T-helper 1 cell treated with Interleukin-12 subunit alpha and Interleukin-12 subunit beta and Interleukin-4 antibody, amounts not matched to agents 30 μg/mL and 1 μg/mL, for 36 hours (primary cell): ENCODE measurements at regions not wholly inside any gene's neighbourhood (a gene's known extent, or its start where the extent isn't known, plus 50 kb on each side); places are given as distances from the start of the nearest gene placed in this dataset.
"Not testable (repeated sequence)": the region's sequence is repeated elsewhere in the genome, so short reads cannot be mapped to it uniquely, and the experiment has no call there.

Experiments
- H3K27ac Mint-ChIP-seq: one replicate; pipeline ENCODE4 v1.8.0; 2021; ENCODE audit warnings: mild to moderate bottlenecking, mixed read lengths
- H3K27me3 Mint-ChIP-seq: one replicate; pipeline ENCODE4 v1.8.0; 2021; ENCODE audit warnings: low read depth, mixed read lengths
- H3K36me3 Mint-ChIP-seq: one replicate; pipeline ENCODE4 v1.8.0; 2021; ENCODE audit warnings: low read depth, mixed read lengths
- H3K4me1 Mint-ChIP-seq: one replicate; pipeline ENCODE4 v1.8.0; 2021; ENCODE audit warnings: low read depth, mixed read lengths
- H3K4me3 Mint-ChIP-seq: one replicate; pipeline ENCODE4 v1.8.0; 2021; ENCODE audit warnings: mild to moderate bottlenecking, moderate library complexity, mixed read lengths
- H3K9me3 Mint-ChIP-seq: one replicate; pipeline ENCODE4 v1.8.0; 2021; ENCODE audit warnings: mixed read lengths

DNA sequence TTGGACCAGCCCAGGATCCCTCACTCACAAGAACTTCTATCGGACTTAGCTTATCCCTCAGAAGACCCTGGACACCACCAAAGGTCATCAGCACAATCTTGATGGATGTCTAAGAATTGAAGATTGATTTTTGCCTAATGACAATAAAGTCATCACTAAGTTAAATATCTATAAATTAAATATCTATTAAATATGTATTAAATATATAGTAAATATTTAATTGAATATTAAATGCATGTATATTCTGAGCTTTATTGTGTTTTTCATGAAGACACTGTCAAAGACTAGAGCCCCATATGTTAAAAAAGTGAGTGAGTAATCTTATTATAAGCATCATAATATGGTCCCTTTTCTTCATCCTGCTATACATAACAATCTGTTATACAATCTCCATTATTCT is 751.1 kb downstream of the KCNJ2 start:
- Mint-ChIP-seq H3K36me3 (no peaks in the 10 kb centered on the region), H3K27me3 (no peaks in the 10 kb centered on the region), H3K9me3 (peaks cover 34% of the 10 kb centered on the region)

DNA sequence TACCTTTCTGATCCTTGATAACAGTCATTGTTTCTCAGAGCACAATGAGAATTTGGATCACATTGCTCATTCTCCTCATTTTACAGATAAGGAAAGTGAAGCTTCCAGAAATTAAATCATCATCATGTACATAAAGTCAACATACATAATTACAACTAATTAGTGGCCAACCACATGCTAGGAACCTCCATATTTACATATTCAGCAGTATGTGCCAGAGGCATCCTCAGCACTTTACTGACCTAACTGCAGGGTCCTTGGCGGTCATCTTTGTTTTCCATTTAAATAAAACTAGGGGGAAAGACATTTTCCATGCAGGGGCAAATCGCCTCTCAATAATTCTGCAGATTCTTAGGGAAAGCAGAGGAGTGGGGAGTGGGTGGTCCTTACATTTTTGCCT is 752.9 kb downstream of the KCNJ2 start:
- Mint-ChIP-seq H3K4me3 (no peak overlapping the region), H3K4me1 (no peaks in the 10 kb centered on the region), H3K27me3 (no peaks in the 10 kb centered on the region), H3K27ac (no peak overlapping the region), H3K36me3 (no peaks in the 10 kb centered on the region), H3K9me3 (peaks cover 26% of the 10 kb centered on the region)

More for the DNA sequence above, 751.1 kb downstream of the KCNJ2 start:
- Mint-ChIP-seq H3K4me1 (no peaks in the 10 kb centered on the region), H3K27ac (no peak overlapping the region), H3K4me3 (no peak overlapping the region)

DNA sequence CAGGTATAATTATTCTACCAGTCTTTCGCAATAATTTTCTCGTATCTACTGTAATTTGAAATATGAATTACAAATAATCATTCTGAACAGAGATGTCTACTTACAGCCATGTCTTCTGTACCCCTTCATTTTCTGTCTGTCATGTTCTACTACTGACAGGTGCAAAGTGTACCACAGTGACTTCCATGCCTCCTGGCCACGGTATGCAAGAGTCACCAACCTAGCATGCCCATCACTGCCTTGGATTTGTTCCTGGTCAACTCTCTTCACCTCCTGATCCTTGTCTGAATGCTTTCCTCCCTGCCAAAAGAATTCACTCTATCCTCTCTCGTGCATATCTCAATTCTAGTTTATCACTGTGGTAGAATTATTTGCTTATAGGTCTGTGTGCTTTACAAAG is 755.4 kb downstream of the KCNJ2 start:
- Mint-ChIP-seq H3K9me3 (peaks cover 20% of the 10 kb centered on the region), H3K27me3 (no peaks in the 10 kb centered on the region), H3K4me3 (no peak overlapping the region), H3K36me3 (no peaks in the 10 kb centered on the region), H3K27ac (no peak overlapping the region), H3K4me1 (no peaks in the 10 kb centered on the region)

GRCh38 chr17:70929226-70929625 is 759.9 kb downstream of the KCNJ2 start:
- H3K36me3 Mint-ChIP-seq: no peaks in the 10 kb centered on the region

DNA sequence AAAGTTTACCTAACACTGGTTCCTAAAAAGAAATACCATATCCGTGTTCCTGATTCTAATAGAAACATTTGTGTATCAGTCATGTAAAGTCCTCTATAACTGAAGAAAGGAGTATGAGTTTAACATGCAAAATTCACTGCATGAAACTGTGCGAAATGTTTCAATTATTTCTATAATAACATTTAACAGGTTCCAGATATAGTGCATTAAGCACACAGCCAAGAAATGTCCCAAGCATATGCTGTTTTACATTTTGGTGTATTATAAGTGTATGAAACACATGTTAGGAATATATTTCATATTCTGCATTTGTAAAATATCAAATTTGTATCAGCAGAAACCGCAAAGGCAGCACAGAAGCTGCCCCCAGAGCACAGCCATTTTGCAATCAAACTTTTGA is 764.9 kb downstream of the KCNJ2 start:
- H3K27me3 Mint-ChIP-seq: no peaks in the 10 kb centered on the region
- no peak overlapping the region for H3K4me3 Mint-ChIP-seq
- H3K27ac Mint-ChIP-seq: no peak overlapping the region
- H3K36me3 Mint-ChIP-seq: no peaks in the 10 kb centered on the region
- H3K4me1 Mint-ChIP-seq: no peaks in the 10 kb centered on the region
- peaks cover 10% of the 10 kb centered on the region for H3K9me3 Mint-ChIP-seq

More at GRCh38 chr17:70929226-70929625, 759.9 kb downstream of the KCNJ2 start:
- H3K27ac Mint-ChIP-seq: no peak overlapping the region
- no peak overlapping the region for H3K4me3 Mint-ChIP-seq
- no peaks in the 10 kb centered on the region for H3K4me1 Mint-ChIP-seq
- H3K9me3 Mint-ChIP-seq: peaks cover 16% of the 10 kb centered on the region
- H3K27me3 Mint-ChIP-seq: no peaks in the 10 kb centered on the region

GRCh38 chr17:70934835-70935234 is 765.5 kb downstream of the KCNJ2 start:
- Mint-ChIP-seq H3K4me1 (no peaks in the 10 kb centered on the region), H3K4me3 (no peak overlapping the region), H3K27ac (no peak overlapping the region), H3K36me3 (no peaks in the 10 kb centered on the region), H3K27me3 (no peaks in the 10 kb centered on the region), H3K9me3 (peaks cover 10% of the 10 kb centered on the region)

DNA sequence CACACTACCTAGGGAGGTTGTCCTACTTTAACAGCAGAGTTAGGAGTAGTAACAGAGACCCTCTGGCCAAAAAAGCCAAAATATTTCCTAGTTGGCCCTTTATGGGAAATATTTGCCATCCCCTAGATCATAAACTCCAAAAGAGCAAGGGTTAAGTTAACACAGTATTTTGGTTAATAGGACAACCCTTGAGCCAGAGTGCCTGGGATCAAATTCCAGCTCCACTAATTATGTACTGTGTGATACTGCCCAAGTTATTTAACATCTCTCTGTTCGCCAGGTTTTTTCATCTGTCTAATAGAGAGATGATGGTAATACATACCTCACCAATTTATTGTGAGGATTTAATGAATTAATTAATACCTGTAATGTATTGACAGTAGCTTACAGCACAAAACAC is 767.4 kb downstream of the KCNJ2 start:
- H3K4me3 Mint-ChIP-seq: no peak overlapping the region
- no peaks in the 10 kb centered on the region for H3K27me3 Mint-ChIP-seq
- H3K4me1 Mint-ChIP-seq: no peaks in the 10 kb centered on the region
- H3K27ac Mint-ChIP-seq: no peak overlapping the region
- peaks cover 7% of the 10 kb centered on the region for H3K9me3 Mint-ChIP-seq
- H3K36me3 Mint-ChIP-seq: no peaks in the 10 kb centered on the region

DNA sequence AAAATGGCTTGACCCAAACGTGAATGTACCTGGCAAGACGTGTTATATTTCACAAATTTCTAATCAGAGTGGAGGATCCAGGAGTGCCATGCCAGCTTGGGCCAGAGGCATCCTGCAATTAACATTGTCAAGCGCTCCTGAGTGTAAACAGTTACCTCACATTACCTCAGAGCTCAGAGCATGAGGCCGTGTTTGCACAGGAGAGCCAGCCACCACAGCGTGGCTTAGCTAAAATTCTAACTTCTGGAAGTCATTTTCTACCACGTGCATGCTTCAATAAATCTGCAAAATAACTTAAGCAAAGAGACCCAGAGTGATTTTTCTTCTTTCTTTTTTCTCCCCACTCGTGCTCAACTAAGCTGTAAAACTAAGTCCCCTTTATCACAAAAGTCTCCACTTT is 769.0 kb downstream of the KCNJ2 start:
- Mint-ChIP-seq H3K27me3 (no peaks in the 10 kb centered on the region), H3K4me1 (no peaks in the 10 kb centered on the region), H3K36me3 (no peaks in the 10 kb centered on the region), H3K9me3 (peaks cover 10% of the 10 kb centered on the region), H3K27ac (no peak overlapping the region), H3K4me3 (no peak overlapping the region)

GRCh38 chr17:70945386-70945785 is 776.1 kb downstream of the KCNJ2 start:
- no peaks in the 10 kb centered on the region for H3K27me3 Mint-ChIP-seq
- H3K4me1 Mint-ChIP-seq: no peaks in the 10 kb centered on the region
- H3K27ac Mint-ChIP-seq: no peak overlapping the region
- H3K36me3 Mint-ChIP-seq: no peaks in the 10 kb centered on the region
- H3K9me3 Mint-ChIP-seq: peaks cover 17% of the 10 kb centered on the region
- H3K4me3 Mint-ChIP-seq: no peak overlapping the region

DNA sequence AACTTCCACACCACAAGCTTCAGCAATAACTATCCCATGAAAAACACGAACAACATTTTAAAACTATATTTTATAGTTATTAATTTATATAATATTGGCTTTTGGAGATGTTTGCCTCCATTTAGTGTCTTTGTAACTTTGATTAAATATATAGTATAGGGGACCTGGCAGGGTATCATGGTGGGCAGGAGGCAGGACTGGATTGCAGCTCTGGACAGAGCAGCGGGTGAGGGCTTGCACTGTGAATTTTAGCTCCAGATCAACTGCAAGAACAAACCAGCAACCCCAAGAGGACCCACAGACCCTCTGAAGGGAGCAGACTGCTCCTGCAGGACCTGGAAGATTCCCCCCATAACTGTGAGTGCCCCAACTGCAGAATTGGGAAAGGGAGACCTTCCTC is 777.9 kb downstream of the KCNJ2 start:
- peaks cover 23% of the 10 kb centered on the region for H3K9me3 Mint-ChIP-seq
- H3K27ac Mint-ChIP-seq: no peak overlapping the region
- no peaks in the 10 kb centered on the region for H3K36me3 Mint-ChIP-seq
- no peaks in the 10 kb centered on the region for H3K27me3 Mint-ChIP-seq
- no peaks in the 10 kb centered on the region for H3K4me1 Mint-ChIP-seq
- no peak overlapping the region for H3K4me3 Mint-ChIP-seq

GRCh38 chr17:70947636-70948565 is 778.6 kb downstream of the KCNJ2 start:
- peaks cover 30% of the 10 kb centered on the region for H3K9me3 Mint-ChIP-seq

GRCh38 chr17:70953140-70953539 is 783.8 kb downstream of the KCNJ2 start:
- not testable (repeated sequence) for H3K27me3 Mint-ChIP-seq, H3K36me3 Mint-ChIP-seq, H3K4me1 Mint-ChIP-seq, H3K27ac Mint-ChIP-seq, H3K4me3 Mint-ChIP-seq
- H3K9me3 Mint-ChIP-seq: peaks cover 24% of the 10 kb centered on the region

More at GRCh38 chr17:70947636-70948565, 778.6 kb downstream of the KCNJ2 start:
- Mint-ChIP-seq H3K27me3 (no peaks in the 10 kb centered on the region), H3K36me3 (no peaks in the 10 kb centered on the region), H3K4me1 (no peaks in the 10 kb centered on the region), H3K27ac (no peak overlapping the region), H3K4me3 (no peak overlapping the region)

DNA sequence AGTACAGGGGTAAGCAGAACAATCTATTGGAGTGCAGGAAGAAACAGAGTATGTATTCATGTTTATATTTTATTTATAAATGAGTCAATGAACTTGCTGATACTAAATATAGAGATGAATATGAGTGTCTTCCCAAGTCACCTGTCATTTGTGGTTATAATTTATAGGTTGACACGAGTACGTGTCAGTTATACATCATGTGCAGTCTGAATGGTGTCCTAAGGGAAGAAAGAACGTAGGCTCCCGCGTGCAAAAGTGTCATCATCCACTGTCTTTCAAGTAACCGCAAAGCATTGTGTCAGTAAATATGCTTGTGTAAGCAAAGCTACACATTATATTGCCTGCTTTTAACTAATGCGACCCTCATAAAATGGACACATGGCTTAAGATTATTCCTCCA is 786.1 kb downstream of the KCNJ2 start:
- peaks cover 20% of the 10 kb centered on the region for H3K9me3 Mint-ChIP-seq
- H3K27ac Mint-ChIP-seq: no peak overlapping the region
- H3K4me3 Mint-ChIP-seq: no peak overlapping the region
- H3K36me3 Mint-ChIP-seq: no peaks in the 10 kb centered on the region
- no peaks in the 10 kb centered on the region for H3K4me1 Mint-ChIP-seq
- H3K27me3 Mint-ChIP-seq: no peaks in the 10 kb centered on the region

- no peaks in the 10 kb centered on the region for H3K27me3 Mint-ChIP-seq
- no peaks in the 10 kb centered on the region for H3K36me3 Mint-ChIP-seq
- peaks cover 19% of the 10 kb centered on the region for H3K9me3 Mint-ChIP-seq
- H3K27ac Mint-ChIP-seq: no peak overlapping the region
- no peaks in the 10 kb centered on the region for H3K4me1 Mint-ChIP-seq
- H3K4me3 Mint-ChIP-seq: no peak overlapping the region
Observed at GRCh38 chr17:70956726-70957125, 787.4 kb downstream of the KCNJ2 start.

DNA sequence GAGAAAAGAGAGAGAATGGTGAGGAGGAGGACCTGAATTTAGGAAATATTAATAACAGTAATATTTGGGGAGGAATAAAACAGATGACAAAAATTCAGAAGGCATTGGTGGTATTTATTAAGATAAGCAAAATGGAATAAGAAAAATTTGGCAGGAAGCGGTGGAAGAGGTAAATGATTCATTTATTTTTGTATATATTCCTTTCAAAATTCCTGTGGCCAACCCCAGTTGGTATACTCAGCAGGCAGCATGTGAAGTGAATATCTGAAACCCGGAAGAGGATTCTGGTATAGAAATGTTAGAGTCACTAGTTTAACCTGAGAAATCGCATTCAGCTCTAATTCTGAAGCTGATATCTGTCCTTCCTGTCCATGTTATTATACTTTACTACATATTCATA is 792.0 kb downstream of the KCNJ2 start:
- H3K4me1 Mint-ChIP-seq: no peaks in the 10 kb centered on the region
- no peak overlapping the region for H3K4me3 Mint-ChIP-seq
- H3K9me3 Mint-ChIP-seq: peaks cover 13% of the 10 kb centered on the region
- no peaks in the 10 kb centered on the region for H3K27me3 Mint-ChIP-seq
- no peak overlapping the region for H3K27ac Mint-ChIP-seq
- no peaks in the 10 kb centered on the region for H3K36me3 Mint-ChIP-seq
